ENCODE measurements at regions not wholly inside any gene's neighbourhood (a gene's known extent, or its start where the extent isn't known, plus 50 kb on each side); places are given as distances from the start of the nearest gene placed in this dataset.
"Not testable (repeated sequence)": the region's sequence is repeated elsewhere in the genome, so short reads cannot be mapped to it uniquely, and the experiment has no call there.

- DNase-seq, result not testable (repeated sequence)
Measured at GRCh38 chr13:66144357-66144756, 1085.8 kb downstream of the PCDH9 start.

GRCh38 chr13:66139701-66140100 is 1090.4 kb downstream of the PCDH9 start:
- no peak for DNase-seq

- no peak for DNase-seq
Measured at GRCh38 chr13:66139250-66139649, 1090.9 kb downstream of the PCDH9 start.

GRCh38 chr13:66138172-66138811 is 1091.8 kb downstream of the PCDH9 start:
- no peak for DNase-seq

- no peak for DNase-seq
Measured at GRCh38 chr13:66137384-66137783, 1092.8 kb downstream of the PCDH9 start.

- no peak for DNase-seq
Measured at GRCh38 chr13:66128692-66129269, 1101.4 kb downstream of the PCDH9 start.

GRCh38 chr13:66128201-66128600 is 1101.9 kb downstream of the PCDH9 start:
- DNase-seq, result no peak

- DNase-seq, result no peak
Measured at GRCh38 chr13:66117563-66117962, 1112.6 kb downstream of the PCDH9 start.

GRCh38 chr13:66113882-66114526 is 1116.1 kb downstream of the PCDH9 start:
- DNase-seq, result no peak

- no peak for DNase-seq
Measured at GRCh38 chr13:66111628-66112027, 1118.5 kb downstream of the PCDH9 start.

- no peak for DNase-seq
Measured at GRCh38 chr13:66106246-66106645, 1123.9 kb downstream of the PCDH9 start.

- no peak for DNase-seq
Measured at GRCh38 chr13:66102864-66103263, 1127.3 kb downstream of the PCDH9 start.

- no peak for DNase-seq
Measured at GRCh38 chr13:66099825-66100224, 1130.3 kb downstream of the PCDH9 start.

GRCh38 chr13:66098931-66099628 is 1131.1 kb downstream of the PCDH9 start:
- DNase-seq, result no peak

GRCh38 chr13:66089711-66090110 is 1140.4 kb downstream of the PCDH9 start:
- no peak for DNase-seq

GRCh38 chr13:66087269-66087710 is 1142.8 kb downstream of the PCDH9 start:
- DNase-seq, result no peak

- DNase-seq, result no peak
Measured at GRCh38 chr13:66077132-66077689, 1152.9 kb downstream of the PCDH9 start.

GRCh38 chr13:66076417-66076816 is 1153.7 kb downstream of the PCDH9 start:
- no peak for DNase-seq

- no peak for DNase-seq
Measured at GRCh38 chr13:66074018-66074615, 1156.0 kb downstream of the PCDH9 start.

GRCh38 chr13:66072097-66072496 is 1158.0 kb downstream of the PCDH9 start:
- not testable (repeated sequence) for DNase-seq

GRCh38 chr13:66071608-66072007 is 1158.5 kb downstream of the PCDH9 start:
- DNase-seq, result no peak

- no peak for DNase-seq
Measured at GRCh38 chr13:66071029-66071428, 1159.1 kb downstream of the PCDH9 start.

- no peak for DNase-seq
Measured at GRCh38 chr13:66069570-66069969, 1160.6 kb downstream of the PCDH9 start.
